OCI-LY7 (cell line): ENCODE measurements at regions not wholly inside any gene's neighbourhood (a gene's known extent, or its start where the extent isn't known, plus 50 kb on each side); places are given as distances from the start of the nearest gene placed in this dataset.

Source experiments
- BruUV-seq: library from RNA; stranded (reverse); fragments of 400-500 nt; replicated peaks from 2 replicates; lab custom pipeline; 2021; lab: Mats Ljungman, UMichigan
- CTCF ChIA-PET: fragments of 300-600 bp; sonication (Branson Sonifier 250); formaldehyde crosslinking; loops from one replicate; lab custom pipeline; 2022; ENCODE audit warnings: antibody characterized with exemption; ENCODE audit not compliant: unreplicated experiment; lab: Charles Lee
- POLR2A ChIA-PET: fragments of 300-600 bp; sonication (Branson Sonifier 250); formaldehyde crosslinking; loops from one replicate; lab custom pipeline; 2022; ENCODE audit warnings: antibody characterized with exemption; lab: Charles Lee
- DNase-seq: peaks from one replicate; pipeline ENCODE4 v3.0.0-alpha.2; 2015; ENCODE audit warnings: low spot score
- H2AFZ ChIP-seq: fragments of 200-600 bp; sonication (generic), shearing (Covaris generic); 2 replicates; pipeline ENCODE4 v1.6.1; 2014; ENCODE audit warnings: mild to moderate bottlenecking, antibody characterized with exemption, low read length, moderate library complexity
- H3K27ac ChIP-seq: fragments of 200-600 bp; sonication (generic); 2 replicates; pipeline ENCODE4 v1.5.1; 2014; ENCODE audit warnings: mixed run types, low read depth, mild to moderate bottlenecking, moderate library complexity, low read length, inconsistent platforms; ENCODE audit not compliant: poor library complexity, severe bottlenecking
- H3K36me3 ChIP-seq: fragments of 200-600 bp; sonication (generic); 2 replicates; pipeline ENCODE4 v1.6.1; 2014; ENCODE audit warnings: mild to moderate bottlenecking, antibody characterized with exemption, low read length, moderate library complexity, mixed read lengths; ENCODE audit not compliant: insufficient read depth
- H3K4me1 ChIP-seq: fragments of 200-600 bp; sonication (generic); 2 replicates; pipeline ENCODE4 v1.5.1; 2014; ENCODE audit warnings: mild to moderate bottlenecking, low read length; ENCODE audit not compliant: insufficient read depth, poor library complexity, severe bottlenecking
- H3K4me2 ChIP-seq: fragments of 200-600 bp; sonication (generic); 2 replicates; pipeline ENCODE4 v1.6.1; 2014; ENCODE audit warnings: mild to moderate bottlenecking, low read length
- H3K4me3 ChIP-seq: fragments of 200-600 bp; sonication (generic); 2 replicates; pipeline ENCODE4 v1.5.1; 2014; ENCODE audit warnings: mild to moderate bottlenecking, low read depth, low read length; ENCODE audit not compliant: poor library complexity, severe bottlenecking
- H3K79me2 ChIP-seq: fragments of 200-600 bp; sonication (generic); 2 replicates; pipeline ENCODE4 v1.6.1; 2016; ENCODE audit warnings: low read depth, mild to moderate bottlenecking, low read length, moderate library complexity, mixed read lengths; ENCODE audit not compliant: insufficient read depth
- H3K9me2 ChIP-seq: fragments of 200-600 bp; sonication (generic); 2 replicates; pipeline ENCODE4 v1.6.1; 2016; ENCODE audit warnings: mild to moderate bottlenecking, low read length, mixed read lengths; ENCODE audit not compliant: insufficient read depth
- H3K9me3 ChIP-seq: fragments of 200-600 bp; sonication (generic); 2 replicates; pipeline ENCODE4 v1.6.1; 2014; ENCODE audit warnings: mild to moderate bottlenecking, mixed run types, low read length, mixed read lengths
- H4K20me1 ChIP-seq: fragments of 200-600 bp; sonication (generic); 2 replicates; pipeline ENCODE4 v1.6.1; 2014; ENCODE audit warnings: mild to moderate bottlenecking, antibody characterized with exemption, low read length, moderate library complexity, mixed read lengths; ENCODE audit not compliant: insufficient read depth
- EZH2phosphoT487 ChIP-seq: fragments of 200-600 bp; sonication (generic); IDR thresholded peaks from 2 replicates; pipeline ENCODE4 v1.6.1; 2018; ENCODE audit warnings: low read depth, borderline replicate concordance, mild to moderate bottlenecking, mixed run types, antibody characterized with exemption, low read length, moderate library complexity, mixed read lengths
- intact Hi-C: fragments of 100-400 bp; cut with micrococcal nuclease; formaldehyde crosslinking; loops from one replicate; pipeline ENCODE4 v1.10.0; 2022; ENCODE audit not compliant: unreplicated experiment
- TF ChIP-seq, protein P1 (sequence below): fragments of 200-600 bp; sonication (generic); conservative IDR thresholded peaks from 2 replicates; pipeline ENCODE4 v1.5.1; 2014; ENCODE audit warnings: mild to moderate bottlenecking, antibody characterized with exemption, low read length, moderate library complexity, mixed read lengths

DNA sequence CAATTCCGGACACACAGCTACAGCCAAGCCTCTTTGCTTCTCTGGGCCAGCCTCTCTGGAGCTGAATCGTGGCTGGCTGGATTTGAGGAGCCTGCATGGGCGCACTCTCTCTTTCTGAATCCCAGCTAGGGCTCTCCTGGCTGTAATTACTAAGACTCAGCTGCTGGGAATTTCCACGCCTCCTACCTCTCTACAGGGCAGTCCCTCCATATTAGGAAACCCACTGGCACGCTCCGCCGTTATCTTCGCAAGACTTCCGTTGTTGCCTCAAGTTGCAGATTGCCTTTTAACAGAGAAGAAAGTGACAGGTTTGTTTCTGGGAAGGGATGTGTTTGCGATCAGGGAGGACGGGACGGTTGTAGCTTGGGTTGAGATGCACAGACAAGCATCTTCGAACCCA is 188.4 kb upstream of the NLRP1 start:
- Histone ChIP-seq H3K36me3 (no peaks in the 10 kb centered on the region), H3K9me3 (no peaks in the 10 kb centered on the region), H3K4me2 (no peak overlapping the region), H3K27ac (no peak overlapping the region), H3K4me1 (no peaks in the 10 kb centered on the region), H3K9me2 (no peaks in the 10 kb centered on the region), H2AFZ (no peak overlapping the region), H3K79me2 (no peaks in the 10 kb centered on the region), H4K20me1 (no peaks in the 10 kb centered on the region), H3K4me3 (no peak overlapping the region)
- POLR2A ChIA-PET: interaction anchor here (0.5 to 0.6 kb wide), 2 partner anchors 36 to 90 kb away, joined by 3 read pairs; no protein-coding TSS in a partner anchor
- BruUV-seq: no TSS peak
- TF ChIP-seq, protein P1, sequence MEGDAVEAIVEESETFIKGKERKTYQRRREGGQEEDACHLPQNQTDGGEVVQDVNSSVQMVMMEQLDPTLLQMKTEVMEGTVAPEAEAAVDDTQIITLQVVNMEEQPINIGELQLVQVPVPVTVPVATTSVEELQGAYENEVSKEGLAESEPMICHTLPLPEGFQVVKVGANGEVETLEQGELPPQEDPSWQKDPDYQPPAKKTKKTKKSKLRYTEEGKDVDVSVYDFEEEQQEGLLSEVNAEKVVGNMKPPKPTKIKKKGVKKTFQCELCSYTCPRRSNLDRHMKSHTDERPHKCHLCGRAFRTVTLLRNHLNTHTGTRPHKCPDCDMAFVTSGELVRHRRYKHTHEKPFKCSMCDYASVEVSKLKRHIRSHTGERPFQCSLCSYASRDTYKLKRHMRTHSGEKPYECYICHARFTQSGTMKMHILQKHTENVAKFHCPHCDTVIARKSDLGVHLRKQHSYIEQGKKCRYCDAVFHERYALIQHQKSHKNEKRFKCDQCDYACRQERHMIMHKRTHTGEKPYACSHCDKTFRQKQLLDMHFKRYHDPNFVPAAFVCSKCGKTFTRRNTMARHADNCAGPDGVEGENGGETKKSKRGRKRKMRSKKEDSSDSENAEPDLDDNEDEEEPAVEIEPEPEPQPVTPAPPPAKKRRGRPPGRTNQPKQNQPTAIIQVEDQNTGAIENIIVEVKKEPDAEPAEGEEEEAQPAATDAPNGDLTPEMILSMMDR: no peak
- intact Hi-C loops: no loop called here
- DNase-seq: no peak
- CTCF ChIA-PET: no interaction called here

GRCh38 chr17:5773816-5774360 is 189.6 kb upstream of the NLRP1 start:
- H3K4me3 ChIP-seq: no peak overlapping the region
- no peaks in the 10 kb centered on the region for H3K4me1 ChIP-seq
- intact Hi-C loops: no loop called here
- no TSS peak for BruUV-seq
- no peak overlapping the region for H2AFZ ChIP-seq
- no peak overlapping the region for H3K27ac ChIP-seq
- CTCF ChIA-PET: no interaction called here
- H4K20me1 ChIP-seq: no peaks in the 10 kb centered on the region
- H3K79me2 ChIP-seq: no peaks in the 10 kb centered on the region
- H3K36me3 ChIP-seq: no peaks in the 10 kb centered on the region
- H3K9me2 ChIP-seq: no peaks in the 10 kb centered on the region
- no peak for TF ChIP-seq EZH2phosphoT487
- TF ChIP-seq, protein P1: no peak
- H3K9me3 ChIP-seq: no peaks in the 10 kb centered on the region
- H3K4me2 ChIP-seq: no peak overlapping the region
- no peak for DNase-seq
- POLR2A ChIA-PET: no interaction called here

DNA sequence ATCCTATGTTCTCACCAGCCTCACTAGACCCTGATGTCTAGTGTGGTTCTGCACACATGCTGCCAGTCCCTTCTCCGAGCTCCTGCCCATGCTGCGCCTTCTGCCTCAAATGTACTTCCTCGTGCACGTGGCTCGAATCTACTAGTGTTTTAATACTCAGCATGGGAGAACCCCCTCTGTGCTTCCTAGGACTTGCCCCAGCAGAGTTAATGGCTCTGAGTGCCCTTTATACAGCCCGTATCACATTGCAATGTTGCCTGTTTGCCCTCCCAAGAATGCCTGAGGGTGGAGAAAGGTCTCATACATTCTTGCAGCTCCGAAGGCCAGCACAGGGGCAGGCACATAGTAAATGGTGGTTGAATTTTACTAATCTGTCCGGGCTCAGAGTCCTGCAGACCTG is 190.8 kb upstream of the NLRP1 start:
- TF ChIP-seq EZH2phosphoT487: no peak
- TF ChIP-seq, protein P1: no peak
- Histone ChIP-seq H3K4me2 (no peak overlapping the region), H3K9me3 (no peaks in the 10 kb centered on the region), H2AFZ (no peak overlapping the region), H4K20me1 (no peaks in the 10 kb centered on the region), H3K36me3 (no peaks in the 10 kb centered on the region), H3K79me2 (no peaks in the 10 kb centered on the region), H3K4me1 (no peaks in the 10 kb centered on the region), H3K4me3 (no peak overlapping the region), H3K27ac (no peak overlapping the region), H3K9me2 (no peaks in the 10 kb centered on the region)
- intact Hi-C loops: no loop called here
- ChIA-PET CTCF (no interaction called here), POLR2A (no interaction called here)
- no TSS peak for BruUV-seq
- DNase-seq: no peak
